ENCODE measurements at regions not wholly inside any gene's neighbourhood (a gene's known extent, or its start where the extent isn't known, plus 50 kb on each side); places are given as distances from the start of the nearest gene placed in this dataset.

- TF ChIP-seq YY1 (IDR thresholded peaks at IDR 0.05; ENCODE audit: insufficient read depth, insufficient read length), result no peak
- no peak for TF ChIP-seq SUZ12 (IDR thresholded peaks at IDR 0.05; ENCODE audit: extremely low read depth, insufficient read depth, insufficient read length)
- TF ChIP-seq ZNF274 (IDR thresholded peaks at IDR 0.05; ENCODE audit: low read depth, low read length), result no peak
Observed at GRCh38 chr3:124516333-124516732, 213.9 kb upstream of the UMPS start.
